Esophagus muscularis mucosa (tissue), 3 donors: ENCODE measurements at regions not wholly inside any gene's neighbourhood (a gene's known extent, or its start where the extent isn't known, plus 50 kb on each side); places are given as distances from the start of the nearest gene placed in this dataset.

Source experiments
- POLR2A ChIP-seq: fragments of 450-650 bp; IDR thresholded peaks from one replicate; pipeline ENCODE4 v1.6.1; 2017; ENCODE audit warnings: antibody characterized with exemption, moderate library complexity, mild to moderate bottlenecking, low read depth
- TF ChIP-seq, protein P1 (sequence below), 3 experiments: fragments of 200-600 bp in 2 of 3; fragments of 450-650 bp in 1 of 3; sonication (generic) in 2 of 3; IDR thresholded peaks; one replicate each; pipeline ENCODE4 v1.5.1; 2017 to 2019; ENCODE audit warnings: antibody characterized with exemption in 3 of 3, mild to moderate bottlenecking in 2 of 3, moderate library complexity in 1 of 3

- TF ChIP-seq POLR2A, result no peak
- TF ChIP-seq, protein P1, sequence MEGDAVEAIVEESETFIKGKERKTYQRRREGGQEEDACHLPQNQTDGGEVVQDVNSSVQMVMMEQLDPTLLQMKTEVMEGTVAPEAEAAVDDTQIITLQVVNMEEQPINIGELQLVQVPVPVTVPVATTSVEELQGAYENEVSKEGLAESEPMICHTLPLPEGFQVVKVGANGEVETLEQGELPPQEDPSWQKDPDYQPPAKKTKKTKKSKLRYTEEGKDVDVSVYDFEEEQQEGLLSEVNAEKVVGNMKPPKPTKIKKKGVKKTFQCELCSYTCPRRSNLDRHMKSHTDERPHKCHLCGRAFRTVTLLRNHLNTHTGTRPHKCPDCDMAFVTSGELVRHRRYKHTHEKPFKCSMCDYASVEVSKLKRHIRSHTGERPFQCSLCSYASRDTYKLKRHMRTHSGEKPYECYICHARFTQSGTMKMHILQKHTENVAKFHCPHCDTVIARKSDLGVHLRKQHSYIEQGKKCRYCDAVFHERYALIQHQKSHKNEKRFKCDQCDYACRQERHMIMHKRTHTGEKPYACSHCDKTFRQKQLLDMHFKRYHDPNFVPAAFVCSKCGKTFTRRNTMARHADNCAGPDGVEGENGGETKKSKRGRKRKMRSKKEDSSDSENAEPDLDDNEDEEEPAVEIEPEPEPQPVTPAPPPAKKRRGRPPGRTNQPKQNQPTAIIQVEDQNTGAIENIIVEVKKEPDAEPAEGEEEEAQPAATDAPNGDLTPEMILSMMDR (IDR thresholded peaks at IDR 0.05), result no peak
Observed at GRCh38 chr12:107163413-107163812, 70.1 kb upstream of the CRY1 start.
